Prostate gland (tissue), 2 donors: ENCODE measurements at regions not wholly inside any gene's neighbourhood (a gene's known extent, or its start where the extent isn't known, plus 50 kb on each side); places are given as distances from the start of the nearest gene placed in this dataset.

Experiments
- DNase-seq: peaks from one replicate; pipeline ENCODE4 v3.0.0-alpha.2; 2019; ENCODE audit warnings: low spot score
- H3K27ac ChIP-seq, 2 donors: fragments of 200-600 bp; sonication (generic); 2 replicates each; pipeline ENCODE4 v1.5.1; 2017 to 2019
- H3K27me3 ChIP-seq: fragments of 200-600 bp; sonication (generic); replicated peaks from 2 replicates; pipeline ENCODE4 v1.5.1; 2019; ENCODE audit not compliant: insufficient read depth
- H3K36me3 ChIP-seq, 2 donors: fragments of 200-600 bp; sonication (generic); 1 replicate in 1 of 2; 2 replicates in 1 of 2; pipeline versions ENCODE4 v1.5.1 to v1.8.1; 2017 to 2019
- H3K4me1 ChIP-seq: fragments of 200-600 bp; sonication (generic); replicated peaks from 2 replicates; pipeline ENCODE4 v1.5.1; 2019
- H3K4me3 ChIP-seq, 2 donors: fragments of 200-600 bp; sonication (generic); 2 replicates each; pipeline ENCODE4 v1.5.1; 2017 to 2019
- H3K9me3 ChIP-seq: fragments of 200-600 bp; sonication (generic); 2 replicates; pipeline ENCODE4 v1.5.1; 2017
- CTCF ChIP-seq, 4 experiments: fragments of 200-600 bp in 2 of 4; fragments of 450-650 bp in 2 of 4; sonication (generic) in 2 of 4; IDR thresholded peaks; 1 replicate in 3 of 4; 2 replicates in 1 of 4; pipeline ENCODE4 v1.5.1; 2016 to 2019; ENCODE audit warnings: antibody characterized with exemption in 4 of 4, mild to moderate bottlenecking in 2 of 4, moderate library complexity in 2 of 4
- POLR2A ChIP-seq: fragments of 450-650 bp; IDR thresholded peaks from one replicate; pipeline ENCODE4 v1.6.1; 2016; ENCODE audit warnings: antibody characterized with exemption, mild to moderate bottlenecking
- POLR2AphosphoS5 ChIP-seq: sonication (generic); formaldehyde crosslinking; IDR thresholded peaks from one replicate; pipeline ENCODE4 v1.6.1; 2017; ENCODE audit warnings: antibody characterized with exemption
- WGBS: methylation state at CpG from one replicate; pipeline ENCODE4 v1.1.5; 2018; 5-methylcytosine and 5-hydroxymethylcytosine counted together
- intact Hi-C: fragments of 100-400 bp; cut with DNase I; formaldehyde crosslinking; loops from one replicate; pipeline ENCODE4 v1.14.2; 2022

GRCh38 chr5:66450237-66450636, 146.0 kb upstream of the MAST4 start:
- Histone ChIP-seq H3K4me1 (no peaks in the 10 kb centered on the region), H3K27ac (no peak overlapping the region), H3K36me3 (no peaks in the 10 kb centered on the region), H3K4me3 (no peak overlapping the region), H3K9me3 (no peaks in the 10 kb centered on the region), H3K27me3 (no peaks in the 10 kb centered on the region)
- 85% methylated on average over 6 of the region's 6 CpGs for WGBS
- intact Hi-C loops = no loop called here
- TF ChIP-seq CTCF (IDR thresholded peaks at IDR 0.05) (no peak), POLR2A (no peak), POLR2AphosphoS5 (no peak)
- no peak for DNase-seq

- Histone ChIP-seq H3K27ac (no peak overlapping the region), H3K4me1 (no peaks in the 10 kb centered on the region), H3K9me3 (no peaks in the 10 kb centered on the region), H3K4me3 (no peak overlapping the region), H3K36me3 (no peaks in the 10 kb centered on the region), H3K27me3 (no peaks in the 10 kb centered on the region)
- TF ChIP-seq POLR2AphosphoS5 (no peak), POLR2A (no peak), CTCF (IDR thresholded peaks at IDR 0.05) (no peak)
- intact Hi-C loops = no loop called here
- DNase-seq = no peak
- WGBS = 64% methylated on average over 2 of the region's 2 CpGs
These were observed 145.2 kb upstream of the MAST4 start for GRCh38 chr5:66450988-66451387.

GRCh38 chr5:66452109-66452508, 144.1 kb upstream of the MAST4 start:
- no peaks in the 10 kb centered on the region for H3K27me3 ChIP-seq
- TF ChIP-seq POLR2AphosphoS5 (no peak), POLR2A (no peak), CTCF (IDR thresholded peaks at IDR 0.05) (no peak)
- intact Hi-C loops = no loop called here
- no peaks in the 10 kb centered on the region for H3K9me3 ChIP-seq
- 60% methylated on average over 1 of the region's 1 CpG for WGBS
- no peak for DNase-seq
- no peaks in the 10 kb centered on the region for H3K36me3 ChIP-seq
- no peaks in the 10 kb centered on the region for H3K4me1 ChIP-seq
- H3K4me3 ChIP-seq = no peak overlapping the region
- no peak overlapping the region for H3K27ac ChIP-seq

GRCh38 chr5:66454186-66455078, 141.8 kb upstream of the MAST4 start:
- intact Hi-C loops = no loop called here
- no peaks in the 10 kb centered on the region for H3K9me3 ChIP-seq
- no peak overlapping the region for H3K27ac ChIP-seq
- no peaks in the 10 kb centered on the region for H3K4me1 ChIP-seq
- H3K27me3 ChIP-seq = no peaks in the 10 kb centered on the region
- DNase-seq = no peak
- no peaks in the 10 kb centered on the region for H3K36me3 ChIP-seq
- no peak overlapping the region for H3K4me3 ChIP-seq
- 72% methylated on average over 13 of the region's 13 CpGs for WGBS
- TF ChIP-seq CTCF (IDR thresholded peaks at IDR 0.05) (no peak), POLR2AphosphoS5 (no peak), POLR2A (no peak)

GRCh38 chr5:66459728-66460127, 136.5 kb upstream of the MAST4 start:
- TF ChIP-seq POLR2A (no peak), CTCF (IDR thresholded peaks at IDR 0.05) (no peak), POLR2AphosphoS5 (no peak)
- Histone ChIP-seq H3K9me3 (no peaks in the 10 kb centered on the region), H3K27ac (no peak overlapping the region), H3K36me3 (no peaks in the 10 kb centered on the region), H3K27me3 (no peaks in the 10 kb centered on the region), H3K4me3 (no peak overlapping the region), H3K4me1 (no peaks in the 10 kb centered on the region)
- intact Hi-C loops = no loop called here
- no peak for DNase-seq
- 95% methylated on average over 3 of the region's 3 CpGs for WGBS
